HG03442 (cell line): ENCODE measurements at regions not wholly inside any gene's neighbourhood (a gene's known extent, or its start where the extent isn't known, plus 50 kb on each side); places are given as distances from the start of the nearest gene placed in this dataset.

ENCODE experiments used
- ATAC-seq: cut with Tn5 transposase; IDR thresholded peaks from one replicate; pipeline ENCODE4 v1.9.1; 2021; ENCODE audit warnings: mild to moderate bottlenecking, moderate library complexity; ENCODE audit not compliant: unreplicated experiment

DNA sequence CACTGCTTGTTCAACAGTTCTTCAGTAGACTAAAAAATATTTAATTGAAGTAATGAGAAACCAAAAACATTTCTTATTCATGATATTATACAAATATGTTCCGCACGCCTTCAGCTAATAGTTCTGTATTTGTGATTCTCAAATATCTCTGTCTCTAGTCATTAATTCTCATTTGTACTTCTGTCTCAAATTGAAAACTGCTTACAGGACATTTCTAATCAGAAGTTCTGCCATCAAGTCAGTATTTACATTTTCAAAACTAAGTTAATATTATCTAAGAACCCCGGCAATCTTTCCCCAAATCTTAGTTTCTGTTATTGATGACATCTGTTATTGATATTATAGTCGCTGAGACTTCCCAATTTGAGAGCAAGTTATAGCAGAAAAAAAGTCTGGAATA lies 78.6 kb upstream of the PGRMC2 start:
- no peak for ATAC-seq

DNA sequence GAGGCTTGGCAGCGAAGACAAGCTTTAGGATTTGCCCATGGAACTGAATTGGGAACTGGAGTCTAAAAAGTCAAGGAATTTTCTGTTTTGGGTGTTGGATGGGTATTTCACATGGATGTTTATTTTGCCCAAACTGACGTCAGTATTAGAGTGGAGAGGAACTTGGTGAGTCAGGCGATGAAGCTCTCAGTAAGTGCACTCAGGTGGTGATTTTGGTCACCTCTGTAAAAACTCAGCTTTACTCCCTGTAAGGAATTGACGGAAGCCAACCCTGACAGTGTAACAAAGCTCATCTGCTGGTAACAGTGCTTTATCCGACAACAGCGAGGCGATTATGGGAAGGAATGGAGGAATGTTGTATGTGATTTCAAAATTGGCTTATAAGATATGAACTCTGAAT lies 77.0 kb upstream of the PGRMC2 start:
- no peak for ATAC-seq

DNA sequence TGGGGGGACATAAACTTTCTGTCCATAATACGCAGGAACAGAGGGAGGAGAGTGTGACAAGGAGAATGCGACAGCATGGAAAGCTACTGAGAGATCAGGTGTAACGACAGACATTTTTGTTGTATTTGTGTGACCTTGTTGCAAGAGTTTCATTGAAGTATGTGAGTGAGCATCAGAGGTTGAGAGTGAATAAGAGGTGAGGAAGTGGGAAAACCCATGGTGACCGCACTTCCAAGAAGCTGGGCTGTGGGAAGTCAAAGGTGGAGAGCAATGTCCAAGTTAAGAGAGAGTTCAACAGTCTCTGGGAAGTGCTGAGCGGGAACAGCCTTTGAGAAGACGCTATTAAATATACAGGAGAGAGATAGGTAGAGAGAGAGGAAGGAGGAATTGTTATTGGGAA lies 76.4 kb upstream of the PGRMC2 start:
- ATAC-seq, result no peak

DNA sequence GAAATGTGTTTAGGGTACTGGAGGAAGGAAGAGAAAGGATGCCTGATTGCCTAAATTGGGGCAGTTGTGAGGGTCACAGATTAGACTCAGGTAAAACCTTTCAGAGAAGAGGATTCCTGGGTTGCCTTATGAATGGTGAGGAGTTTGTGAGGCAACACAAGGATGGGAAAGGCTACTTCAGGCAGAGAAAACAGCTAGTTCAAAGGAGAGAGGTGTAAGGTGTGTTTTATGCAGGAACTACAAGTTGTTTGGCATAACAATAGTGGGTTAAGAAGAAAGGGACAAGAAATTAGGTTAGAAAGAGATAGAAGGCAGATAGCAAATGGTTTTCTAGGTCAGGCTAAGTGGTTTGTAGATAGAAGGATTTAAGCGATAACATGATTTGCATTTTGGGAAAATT lies 75.1 kb upstream of the PGRMC2 start:
- no peak for ATAC-seq

DNA sequence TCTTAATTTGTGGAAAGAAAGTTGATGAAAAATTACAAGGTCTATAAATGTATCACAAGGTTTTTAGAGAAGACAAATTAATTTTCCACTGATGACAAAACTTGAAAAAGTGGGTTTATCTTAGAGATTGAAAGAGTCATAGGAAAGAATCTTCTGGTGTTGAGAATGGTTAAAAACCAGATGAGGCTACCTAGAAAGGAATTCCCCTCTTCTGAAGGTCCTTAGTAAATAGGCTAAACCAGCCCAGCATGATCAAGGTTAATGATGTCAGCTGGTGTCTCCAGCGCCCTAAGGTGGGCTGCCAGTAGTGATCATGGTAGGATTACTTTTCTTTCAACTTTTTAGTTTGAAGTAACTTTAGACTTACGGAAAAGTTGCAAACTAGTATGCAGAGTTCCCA lies 71.8 kb upstream of the PGRMC2 start:
- no peak for ATAC-seq

DNA sequence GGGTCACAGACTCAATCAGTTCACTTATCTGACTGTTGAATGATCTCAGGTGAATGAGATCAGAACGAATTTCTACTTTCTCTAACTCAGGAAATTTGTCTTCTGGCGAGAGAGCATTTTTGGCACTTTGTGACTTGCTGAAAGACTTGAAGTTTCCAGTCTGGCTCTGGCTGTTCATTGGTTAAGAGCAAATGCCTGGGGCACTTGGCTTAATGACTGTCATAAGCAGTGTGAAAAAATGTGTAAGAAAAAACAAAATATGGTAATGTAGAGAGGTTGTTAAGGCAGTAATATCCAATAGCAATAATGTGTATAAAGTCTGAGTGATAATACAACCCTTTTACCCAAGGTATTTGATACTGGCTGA lies 71.3 kb upstream of the PGRMC2 start:
- no peak for ATAC-seq

DNA sequence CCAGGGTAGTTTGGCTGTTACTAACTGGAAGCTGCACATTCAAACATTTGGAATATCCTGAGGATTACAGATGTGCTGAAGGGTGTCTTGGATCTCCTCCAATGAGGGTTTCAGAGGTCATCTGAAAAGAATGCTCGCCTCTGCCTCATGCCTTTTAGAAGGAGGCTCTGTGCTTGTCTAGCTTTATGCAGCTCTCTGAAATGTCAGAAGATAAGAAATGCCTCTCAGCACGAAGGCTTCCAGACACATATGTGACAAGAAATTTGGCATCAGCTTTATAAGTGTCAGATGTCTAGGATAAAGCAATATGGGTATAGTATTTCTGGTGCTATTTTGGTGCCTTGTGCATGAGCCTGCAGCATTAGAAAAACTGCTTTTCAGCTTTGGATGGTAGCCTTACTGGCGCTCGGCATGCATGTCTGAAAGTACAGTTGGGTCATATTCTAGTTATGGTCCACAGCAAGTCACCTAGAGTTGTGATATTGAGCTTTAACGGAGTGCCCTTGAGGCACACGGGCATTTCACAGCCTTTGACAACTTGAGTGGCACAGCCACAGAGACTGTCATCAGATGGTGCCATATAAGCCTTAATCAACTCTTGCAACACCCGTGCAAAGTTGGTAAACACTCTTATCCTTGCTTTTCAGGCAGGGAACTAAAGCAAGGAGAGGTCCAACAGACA lies 70.8 kb upstream of the PGRMC2 start:
- ATAC-seq, result no peak

DNA sequence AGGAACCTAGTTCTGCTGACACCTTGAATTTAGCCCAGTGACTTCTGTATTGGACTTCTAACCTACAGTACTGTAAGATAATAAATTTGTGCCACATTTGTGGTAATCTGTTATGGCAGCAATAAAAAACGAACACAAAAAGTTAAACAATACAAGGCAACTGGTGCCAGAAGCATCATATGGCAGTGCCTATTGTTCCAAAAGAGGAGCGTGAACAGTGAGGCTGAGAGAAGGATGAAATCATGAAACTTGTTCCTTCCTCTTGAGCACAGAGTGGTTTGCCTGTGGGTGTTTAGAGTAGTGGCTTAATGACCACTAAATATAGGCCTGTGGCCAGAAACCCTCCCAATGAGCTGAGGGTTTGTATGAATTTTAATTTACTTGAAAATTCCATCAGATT lies 69.7 kb upstream of the PGRMC2 start:
- no peak for ATAC-seq

DNA sequence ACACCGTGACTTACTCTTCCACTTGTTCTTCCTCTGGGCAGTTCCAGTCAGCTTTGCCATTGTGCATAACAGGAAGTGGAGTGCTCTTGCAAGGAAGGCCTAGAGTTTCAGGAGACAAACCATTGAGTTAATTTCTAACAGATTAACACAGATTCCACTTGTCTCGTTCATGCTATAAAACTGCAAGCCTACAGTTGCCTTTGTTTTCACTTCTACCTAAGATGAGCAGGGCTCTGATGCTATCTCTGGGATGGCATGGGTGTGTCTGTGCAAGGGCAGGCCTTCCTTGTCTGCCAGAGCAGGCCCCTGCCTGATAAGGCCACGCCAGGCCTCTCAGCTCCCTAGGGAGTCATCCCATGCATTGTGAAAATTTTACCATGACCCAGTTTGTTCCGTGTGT lies 67.7 kb upstream of the PGRMC2 start:
- no peak for ATAC-seq

DNA sequence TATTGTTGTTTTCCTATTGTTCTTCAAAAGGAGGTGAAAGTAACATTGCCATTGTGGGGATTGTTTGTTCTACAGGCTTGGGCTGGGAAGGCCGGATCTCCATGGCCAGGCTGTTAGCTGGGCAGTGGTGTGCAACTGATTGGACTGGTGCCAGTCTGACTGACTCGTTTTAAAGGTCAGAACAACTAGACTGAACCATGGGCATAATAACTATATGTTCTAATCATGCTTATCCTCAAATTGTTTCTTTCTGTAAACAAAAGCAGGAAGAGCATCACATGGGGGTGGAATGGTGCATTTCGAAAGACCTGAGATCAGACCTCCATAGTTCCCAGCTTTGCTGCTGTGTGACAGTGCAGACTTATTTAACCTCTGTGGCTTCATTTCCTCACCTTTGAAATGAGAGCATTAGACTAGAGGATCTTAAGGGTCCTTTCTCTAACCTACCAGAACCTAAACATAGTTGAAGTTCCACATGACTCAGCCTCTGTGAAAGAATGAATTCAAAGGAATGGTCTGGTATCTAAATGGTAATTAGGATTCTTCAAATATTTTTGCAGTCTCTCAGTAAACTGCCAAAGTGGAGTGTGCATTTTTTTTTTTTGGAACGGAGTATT lies 66.7 kb upstream of the PGRMC2 start:
- ATAC-seq, result no peak

DNA sequence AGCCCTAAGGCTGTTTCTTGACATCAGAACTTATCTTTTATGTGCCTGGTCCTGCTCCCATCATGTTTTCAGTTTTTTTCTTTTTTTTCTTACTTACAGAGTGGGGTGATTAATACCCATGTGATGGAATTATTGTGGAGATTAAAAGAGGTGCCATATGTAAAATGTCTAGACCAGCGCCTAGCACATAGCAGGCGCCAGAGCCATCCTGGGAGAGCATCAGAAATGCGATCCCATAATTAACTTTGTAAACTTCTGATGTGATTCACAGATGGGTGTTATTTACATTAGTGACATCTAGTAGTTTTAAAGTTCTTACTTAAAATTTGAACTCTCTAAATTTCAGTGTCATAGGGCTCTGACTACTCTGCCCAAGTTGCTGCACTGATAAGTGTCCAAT lies 66.2 kb upstream of the PGRMC2 start:
- no peak for ATAC-seq

DNA sequence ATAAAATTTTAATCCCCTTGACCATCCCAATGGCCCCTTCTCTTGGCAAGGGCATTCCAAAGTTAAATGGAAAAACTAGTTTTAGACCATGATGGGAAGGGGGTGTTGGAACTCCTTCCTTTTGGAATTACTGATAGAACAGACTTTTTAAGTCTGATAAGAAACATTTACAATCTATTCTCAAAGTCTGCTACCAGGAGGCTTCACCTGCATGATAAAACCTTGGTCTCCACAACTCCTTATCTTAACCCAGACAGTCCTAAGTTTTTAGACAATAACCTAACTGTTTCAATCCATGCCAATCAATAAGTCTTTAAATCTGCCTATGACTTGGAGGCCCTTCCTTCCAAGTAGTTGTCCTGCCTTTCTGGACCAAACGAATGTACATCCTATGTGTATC lies 63.9 kb upstream of the PGRMC2 start:
- no peak for ATAC-seq

DNA sequence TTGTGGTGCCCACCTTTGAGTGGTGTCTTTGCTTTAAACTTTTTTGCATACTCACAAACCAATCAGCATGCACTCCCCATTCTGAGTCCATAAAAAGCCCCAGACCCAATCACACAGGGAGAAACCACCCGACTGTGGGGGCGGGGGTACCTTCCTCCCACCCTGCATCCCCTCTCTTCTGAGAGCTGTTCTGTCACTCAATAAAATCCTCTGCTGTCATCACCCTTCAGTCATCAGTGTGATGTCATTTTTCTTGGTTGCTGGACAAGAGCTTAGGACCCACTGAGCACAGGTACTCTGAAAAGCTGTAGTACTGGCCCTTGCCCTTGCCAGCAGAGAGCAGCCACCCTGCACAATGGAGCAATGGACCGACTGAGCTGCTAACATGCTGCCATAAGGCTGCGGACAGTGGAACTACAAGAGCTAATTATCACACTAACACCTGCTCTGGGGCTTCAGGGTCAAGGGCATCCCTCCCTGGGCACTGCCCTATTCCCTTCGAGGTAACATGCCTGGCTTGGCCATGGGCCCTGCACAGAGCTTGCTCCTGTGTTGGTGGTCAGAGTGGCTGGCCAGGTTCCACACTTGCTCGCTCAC lies 62.9 kb upstream of the PGRMC2 start:
- ATAC-seq, result no peak

DNA sequence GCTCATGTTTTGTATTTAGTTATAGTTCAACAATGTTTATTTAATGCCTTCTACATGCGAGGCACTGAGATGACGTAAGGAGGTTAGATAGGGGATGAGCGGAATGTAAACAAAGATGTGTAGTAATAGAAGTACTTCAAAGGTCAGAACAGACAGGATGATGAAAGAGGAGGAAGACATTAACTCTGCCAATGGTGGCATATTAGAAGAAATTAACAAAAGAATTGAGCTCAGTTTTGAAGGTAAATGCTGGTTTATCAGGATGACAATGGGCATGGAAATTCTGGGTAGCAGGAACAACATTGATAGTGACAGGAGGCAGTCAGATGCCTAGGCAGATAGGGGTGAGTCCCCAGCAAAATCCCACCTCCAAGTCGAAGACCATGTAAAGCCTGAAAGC lies 62.3 kb upstream of the PGRMC2 start:
- ATAC-seq, result no peak

DNA sequence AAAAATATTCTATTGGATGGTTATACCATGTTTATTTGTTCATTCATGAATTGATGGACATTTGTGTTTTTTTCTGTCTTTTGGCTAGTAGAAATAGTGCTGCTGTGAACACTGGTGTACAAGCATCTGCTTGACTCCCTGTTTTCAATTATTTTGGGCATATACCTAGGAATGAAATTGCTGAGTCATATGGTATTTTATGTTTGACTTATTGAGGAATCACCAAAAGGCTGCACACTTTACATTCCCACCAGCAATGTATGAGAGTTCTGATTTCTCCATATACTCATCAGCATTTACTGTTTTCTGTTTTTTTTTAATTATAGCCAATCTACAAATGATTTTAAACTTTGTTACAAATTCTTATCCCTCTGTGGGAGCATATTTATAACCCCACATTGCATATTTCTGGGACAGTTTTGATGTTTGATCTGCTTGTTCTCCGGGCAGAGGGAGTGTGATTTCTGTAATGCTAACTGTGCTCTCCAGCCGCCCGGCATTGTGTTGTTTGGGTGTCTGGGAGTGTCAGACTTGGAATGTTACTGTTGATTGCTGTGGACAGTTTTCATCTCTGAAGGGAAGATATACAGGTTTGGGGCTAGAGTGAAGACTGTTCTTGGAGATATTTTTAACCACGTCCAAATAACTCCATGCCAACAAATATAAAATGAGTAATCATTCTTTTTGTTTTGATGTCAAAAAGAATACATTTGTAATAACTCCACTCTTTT lies 60.5 kb upstream of the PGRMC2 start:
- no peak for ATAC-seq

DNA sequence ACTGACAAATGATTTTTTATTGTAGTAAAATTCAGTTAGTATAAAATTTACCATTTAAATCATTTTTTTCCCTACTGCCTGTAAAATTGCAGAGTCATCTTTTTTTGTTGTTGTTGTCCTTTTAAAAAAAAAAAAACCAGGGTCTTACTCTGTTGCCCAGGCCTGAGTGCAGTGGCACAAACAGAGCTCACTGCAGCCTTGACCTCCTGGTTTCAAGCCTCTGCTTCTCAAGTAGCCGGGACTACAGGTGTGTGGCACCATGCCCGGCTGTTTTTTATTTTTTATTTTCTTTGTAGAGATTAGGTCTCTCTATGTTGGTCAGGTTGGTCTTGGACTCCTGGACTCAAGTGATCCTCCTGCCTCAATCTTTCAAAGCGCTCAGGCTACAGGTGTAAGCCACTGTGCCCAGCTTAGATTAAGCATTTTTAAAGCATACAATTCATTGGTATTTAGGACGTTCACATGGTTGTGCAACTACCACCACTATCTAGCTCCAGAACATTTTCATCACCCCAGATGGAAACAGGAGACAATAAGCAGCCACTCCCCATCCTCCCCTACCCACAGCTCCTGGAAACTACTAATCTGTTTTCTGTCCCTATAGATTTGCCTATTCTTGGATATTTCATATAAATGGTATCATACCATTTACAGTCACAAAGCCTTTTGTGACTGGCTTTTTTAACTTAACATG lies 59.7 kb upstream of the PGRMC2 start:
- no peak for ATAC-seq

DNA sequence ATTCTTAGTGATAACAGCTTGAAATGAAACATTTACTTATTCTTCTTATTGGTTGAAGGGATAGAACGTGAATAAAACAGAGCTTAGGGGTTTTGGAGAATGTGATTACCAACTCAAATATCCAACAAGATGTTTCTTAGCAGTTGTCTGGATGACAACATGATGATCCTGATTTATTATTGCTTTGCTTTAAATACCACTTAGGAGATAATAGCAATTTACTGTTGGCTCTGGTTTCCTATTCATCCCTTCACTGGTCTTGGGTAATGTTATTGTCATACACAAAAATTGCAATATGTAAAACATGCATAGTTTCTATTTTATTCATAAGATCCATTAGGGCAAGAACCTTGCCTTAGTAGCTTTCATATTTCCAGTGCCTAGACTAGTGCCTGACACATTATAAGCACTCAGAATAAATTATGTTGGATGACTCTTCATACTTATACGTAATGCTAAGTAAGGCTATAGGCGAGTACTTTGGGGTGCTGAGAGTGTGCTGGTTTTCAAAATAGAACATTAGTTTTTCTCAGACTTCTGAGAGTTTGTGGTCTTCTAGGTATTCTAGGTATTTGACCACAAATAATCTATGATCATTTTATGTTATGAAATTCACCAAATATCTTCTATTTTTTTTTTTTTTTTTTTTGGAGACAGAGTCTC lies 58.6 kb upstream of the PGRMC2 start:
- ATAC-seq, result no peak

DNA sequence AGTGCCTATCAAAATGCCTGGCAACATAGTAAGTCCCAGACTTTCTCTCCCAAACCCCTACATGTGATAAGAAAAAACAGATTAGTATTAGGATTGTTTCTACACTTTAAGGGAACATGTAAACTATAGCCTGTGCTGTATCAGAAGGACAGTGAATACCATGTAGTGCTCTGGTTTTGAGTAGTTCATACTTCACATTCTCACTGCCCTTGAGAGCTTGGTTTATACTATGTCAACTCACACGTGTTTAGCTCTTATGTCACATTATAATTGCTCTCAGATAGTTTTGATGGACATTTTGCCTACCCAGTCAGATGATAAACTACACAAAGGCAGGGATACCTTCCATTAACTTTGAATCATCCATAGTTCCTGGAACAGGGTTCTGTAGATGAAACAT lies 58.0 kb upstream of the PGRMC2 start:
- no peak for ATAC-seq

DNA sequence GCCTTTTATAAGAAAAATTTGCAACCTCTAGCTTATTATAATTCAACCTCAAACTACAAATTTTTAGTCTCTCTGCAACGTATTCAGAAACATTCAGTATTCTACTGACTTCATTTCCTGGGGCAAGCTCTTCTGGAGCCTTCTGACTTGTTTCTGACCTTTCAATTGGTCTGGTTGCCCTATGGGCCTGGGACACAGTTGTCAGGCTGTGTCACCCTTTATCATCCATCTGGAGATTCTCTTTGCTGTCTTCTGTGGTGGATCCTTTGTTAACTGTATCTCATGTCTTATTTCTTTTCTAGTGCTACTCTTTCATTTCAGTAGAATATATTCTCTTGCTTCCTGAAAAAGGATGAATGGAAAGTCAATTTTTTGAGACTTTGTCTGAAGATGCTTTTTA lies 55.1 kb upstream of the PGRMC2 start:
- ATAC-seq, result no peak

DNA sequence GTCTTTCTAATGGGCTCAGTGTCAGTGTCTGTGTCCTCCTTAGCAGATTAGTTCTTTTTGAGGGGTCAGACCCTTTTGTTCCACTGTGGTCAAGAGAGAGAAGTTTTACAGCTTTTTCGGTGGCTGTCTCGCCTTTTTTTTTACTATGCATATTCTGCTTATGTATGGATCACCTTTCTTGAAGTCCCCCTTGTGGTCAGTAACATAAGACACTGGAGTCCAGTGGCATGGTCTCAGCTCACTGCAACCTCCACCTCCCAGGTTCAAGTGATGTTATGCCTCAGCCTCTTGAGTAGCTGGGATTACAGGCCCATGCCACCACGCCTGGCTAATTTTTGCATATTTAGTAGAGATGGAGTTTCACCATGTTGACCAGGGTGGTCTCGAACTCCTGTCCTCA lies 54.0 kb upstream of the PGRMC2 start:
- no peak for ATAC-seq
